ENCODE measurements at regions not wholly inside any gene's neighbourhood (a gene's known extent, or its start where the extent isn't known, plus 50 kb on each side); places are given as distances from the start of the nearest gene placed in this dataset.
A peak's percentile ranks its signal among the peaks of the same experiment; 100 is the strongest.

GRCh38 chr9:107759823-107760166, 270.2 kb upstream of the KLF4 start:
- DNase-seq: no peak

DNA sequence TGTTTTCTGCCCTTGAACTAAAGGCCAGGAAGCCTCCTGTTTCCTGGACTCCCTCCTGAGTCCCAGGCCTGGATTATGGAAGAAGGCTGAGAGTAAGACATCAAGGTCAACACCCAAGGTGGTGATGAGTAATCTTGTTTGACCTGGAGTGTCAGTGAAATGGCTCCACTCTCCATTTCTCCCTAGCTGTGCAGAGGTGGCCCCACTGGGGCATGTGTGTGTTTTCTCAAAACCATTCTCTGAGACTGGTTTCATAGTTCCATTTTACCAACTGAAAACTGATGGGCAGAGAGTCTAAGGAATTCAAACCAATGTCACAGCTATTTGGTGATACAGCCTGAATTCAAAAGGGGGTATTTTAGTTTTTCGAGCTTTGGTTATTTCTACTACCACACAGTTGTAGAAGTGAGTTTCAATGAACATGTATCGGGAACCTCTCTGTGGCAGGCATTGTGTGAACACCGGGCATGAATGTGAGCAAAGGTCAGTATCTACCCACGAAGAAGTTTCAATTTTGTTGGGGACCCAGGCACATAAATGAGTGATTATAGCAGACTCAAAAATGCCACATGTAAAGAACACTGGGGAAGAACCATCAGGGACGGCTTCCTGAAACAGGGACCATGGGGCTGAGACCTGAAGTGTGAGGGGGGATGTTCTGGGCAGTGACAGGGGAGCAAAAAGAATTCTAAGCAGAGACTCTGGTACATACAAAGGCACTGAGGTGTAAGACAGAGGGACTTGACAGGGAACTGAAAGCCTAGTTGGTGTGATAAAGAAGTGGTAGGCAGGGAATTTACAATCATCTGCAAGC, 269.6 kb upstream of the KLF4 start:
- no peak for DNase-seq

GRCh38 chr9:107756091-107756490, 266.5 kb upstream of the KLF4 start:
- DNase-seq: no peak

DNA sequence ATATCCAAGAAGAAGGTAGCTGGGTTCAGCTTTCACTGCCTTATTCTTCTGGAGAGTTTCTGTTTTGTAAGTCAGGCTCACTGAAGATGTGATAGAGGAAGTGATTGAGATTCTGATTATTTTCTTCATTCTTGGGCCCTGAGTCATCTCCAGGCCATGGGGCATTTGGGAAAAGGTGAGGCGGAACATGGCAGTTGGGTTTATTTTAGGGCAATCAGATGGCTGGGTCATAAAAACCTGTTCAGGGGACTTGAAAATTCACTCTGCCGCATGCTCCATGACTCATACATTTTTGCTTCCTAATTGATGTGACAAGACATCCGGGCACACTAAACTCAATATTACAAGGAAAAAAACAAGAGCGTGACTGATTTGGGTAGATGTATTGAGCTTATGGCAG, 265.7 kb upstream of the KLF4 start:
- no peak for DNase-seq

- no peak for DNase-seq
These were observed 262.1 kb upstream of the KLF4 start for GRCh38 chr9:107751567-107752210.

- no peak for DNase-seq
These were observed 261.4 kb upstream of the KLF4 start for GRCh38 chr9:107750741-107751566.

- no peak for DNase-seq
These were observed 260.3 kb upstream of the KLF4 start for GRCh38 chr9:107749787-107750444.

DNA sequence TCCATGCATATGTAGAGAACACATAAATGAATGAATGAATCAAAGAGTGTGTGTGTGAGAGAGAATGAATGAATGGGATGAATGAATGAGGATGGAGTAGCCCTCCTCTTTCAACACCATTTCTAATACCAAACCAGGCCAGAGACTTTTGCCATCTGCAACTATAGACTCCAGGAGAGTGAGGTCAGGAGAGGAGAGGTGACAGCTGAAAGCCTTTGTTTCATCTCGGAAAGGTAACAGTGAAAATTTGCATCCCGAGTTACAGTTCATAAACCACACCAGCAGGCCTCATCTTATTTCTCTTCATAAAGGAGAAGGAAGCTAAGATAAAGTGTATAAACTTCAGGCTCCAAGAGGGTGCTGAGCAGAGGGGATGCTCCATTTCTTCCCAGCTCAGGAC, 255.3 kb upstream of the KLF4 start:
- no peak for DNase-seq

GRCh38 chr9:107742531-107743309, 253.2 kb upstream of the KLF4 start:
- DNase-seq: no peak

- no peak for DNase-seq
These were observed 250.8 kb upstream of the KLF4 start for GRCh38 chr9:107740088-107740980.

DNA sequence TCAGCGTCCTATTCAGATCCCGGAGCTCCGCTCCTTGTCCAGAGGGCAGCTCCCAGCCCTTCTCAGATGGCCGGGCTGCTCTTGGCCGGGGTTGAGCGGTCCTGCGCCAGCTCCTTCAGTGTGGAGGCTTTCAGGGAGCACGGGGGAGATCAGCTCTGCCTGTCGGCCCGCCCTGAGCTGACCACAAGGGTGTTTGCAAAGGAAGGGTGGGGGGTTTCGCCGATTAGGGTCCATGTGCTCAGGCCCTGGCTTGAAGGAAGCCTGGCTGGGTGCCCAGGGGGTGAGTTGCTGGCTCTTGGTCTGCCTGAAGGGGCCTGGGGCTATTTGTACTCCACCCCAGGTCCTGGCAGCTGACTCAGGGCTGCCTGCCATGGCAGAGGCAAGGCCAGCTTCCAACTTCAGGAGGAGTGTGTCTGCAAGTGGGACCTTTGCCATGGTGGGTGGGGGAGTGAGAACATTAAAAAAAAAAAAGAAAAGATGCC, 250.1 kb upstream of the KLF4 start:
- DNase-seq: no peak

GRCh38 chr9:107738789-107739188, 249.2 kb upstream of the KLF4 start:
- no peak for DNase-seq

DNA sequence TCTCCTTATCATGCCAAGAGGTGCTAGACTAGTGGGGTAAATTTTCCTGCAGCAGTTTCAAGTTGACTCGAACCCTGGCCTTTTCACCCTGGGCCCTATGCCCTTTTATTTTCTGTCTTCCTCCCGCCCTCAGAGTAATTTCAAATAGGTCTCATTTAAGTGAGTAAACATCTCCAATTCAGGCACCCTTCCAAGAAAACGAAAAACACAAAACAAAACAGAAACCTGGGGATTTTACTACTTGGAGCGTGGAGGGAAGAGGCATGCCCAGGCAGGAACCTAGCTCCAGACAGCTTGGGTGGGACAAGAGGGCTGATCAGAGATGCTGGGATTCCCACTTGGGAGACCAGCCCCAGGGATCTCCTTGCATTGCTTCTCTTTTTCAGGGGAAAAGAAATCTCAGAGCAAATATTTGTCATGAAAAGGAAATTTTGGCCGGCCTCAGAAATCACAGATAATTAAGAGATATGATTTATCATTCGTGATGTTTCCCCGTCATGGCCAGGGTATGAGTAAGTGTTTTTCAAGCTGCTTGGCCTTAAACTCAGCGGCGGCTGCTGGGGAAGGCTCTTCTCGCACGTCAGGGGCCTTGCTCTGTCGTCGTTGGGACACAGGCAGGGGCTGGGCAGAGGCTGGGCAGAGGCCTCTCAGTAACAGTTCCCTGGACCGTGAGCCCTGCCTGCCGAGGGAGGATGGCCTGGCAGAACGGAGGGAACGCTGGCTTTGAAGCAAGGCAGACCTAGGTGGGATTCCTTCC, 248.6 kb upstream of the KLF4 start:
- DNase-seq: peak; percentile 59

- DNase-seq: no peak
These were observed 248.0 kb upstream of the KLF4 start for GRCh38 chr9:107737610-107737986.

DNA sequence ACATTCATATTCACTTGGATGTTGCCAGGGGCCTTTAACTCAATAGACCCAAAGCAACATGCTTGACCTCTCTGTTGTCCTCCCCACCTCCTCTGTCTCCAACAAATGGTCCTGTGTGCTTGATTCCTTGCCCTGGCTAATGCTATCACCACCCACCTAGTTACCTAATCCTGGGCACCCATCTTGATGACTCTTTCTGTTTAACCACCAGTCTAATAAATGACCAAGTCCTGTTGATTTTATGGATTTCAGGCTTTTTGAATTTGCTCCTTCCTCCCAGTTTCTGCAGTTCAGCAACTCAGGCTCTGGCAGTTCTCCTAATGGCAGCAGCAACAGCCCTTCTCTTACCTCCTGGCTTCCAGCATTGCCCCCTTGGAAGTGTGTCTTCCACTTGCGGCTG, 246.3 kb upstream of the KLF4 start:
- no peak for DNase-seq

DNA sequence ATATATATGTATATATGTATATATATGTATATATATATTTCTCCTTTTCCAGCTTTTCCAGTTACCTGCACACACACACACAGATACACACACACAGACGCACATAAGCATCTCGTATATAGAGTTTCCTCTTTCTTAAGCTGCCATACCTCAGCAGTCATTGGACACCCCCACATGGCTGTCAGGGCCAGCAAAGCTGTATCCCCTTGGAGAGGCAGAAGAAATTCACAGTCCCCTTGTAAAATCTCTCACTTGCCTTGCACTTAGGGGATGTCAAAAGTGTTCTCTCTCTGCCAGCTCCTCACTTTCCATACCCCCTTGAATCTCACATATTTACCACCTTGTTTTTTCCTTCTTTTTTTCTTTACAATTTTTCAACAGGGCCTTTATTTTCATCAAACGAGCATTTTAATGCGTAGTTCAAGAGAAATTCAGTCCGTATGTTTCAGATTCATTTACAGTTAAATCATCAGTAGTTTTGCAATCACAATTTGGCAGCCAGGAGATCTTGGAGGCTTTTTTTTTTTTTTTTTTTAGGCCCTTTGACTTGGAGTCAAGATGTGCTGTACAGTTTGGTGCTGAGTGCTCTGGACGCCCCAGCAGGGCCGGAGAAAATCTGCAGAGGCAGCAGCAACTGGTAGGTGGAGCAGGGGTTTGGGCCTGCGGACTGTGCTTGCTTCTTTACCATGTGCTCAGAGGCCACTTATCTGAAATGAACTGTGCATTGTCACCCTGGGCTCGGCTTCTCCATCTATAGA, 244.9 kb upstream of the KLF4 start:
- DNase-seq: no peak

DNA sequence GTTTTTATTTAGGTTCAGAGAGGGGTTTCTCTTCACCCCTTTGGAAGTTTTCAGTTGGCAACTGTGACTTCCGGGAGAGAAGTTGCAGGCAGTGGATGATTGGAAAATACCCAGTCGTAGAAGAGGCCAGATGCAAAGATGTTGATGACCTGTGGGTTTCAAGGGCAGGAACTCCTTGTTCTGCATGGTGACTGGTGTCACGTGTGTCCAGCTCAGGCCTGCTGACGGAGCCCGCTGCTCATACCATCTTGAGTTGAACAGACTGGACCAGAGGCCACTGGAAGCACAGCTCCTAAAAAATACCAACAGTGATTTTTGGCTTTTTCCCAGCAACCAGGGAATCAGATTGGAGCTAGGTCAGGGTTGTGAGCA, 243.9 kb upstream of the KLF4 start:
- DNase-seq: no peak

DNA sequence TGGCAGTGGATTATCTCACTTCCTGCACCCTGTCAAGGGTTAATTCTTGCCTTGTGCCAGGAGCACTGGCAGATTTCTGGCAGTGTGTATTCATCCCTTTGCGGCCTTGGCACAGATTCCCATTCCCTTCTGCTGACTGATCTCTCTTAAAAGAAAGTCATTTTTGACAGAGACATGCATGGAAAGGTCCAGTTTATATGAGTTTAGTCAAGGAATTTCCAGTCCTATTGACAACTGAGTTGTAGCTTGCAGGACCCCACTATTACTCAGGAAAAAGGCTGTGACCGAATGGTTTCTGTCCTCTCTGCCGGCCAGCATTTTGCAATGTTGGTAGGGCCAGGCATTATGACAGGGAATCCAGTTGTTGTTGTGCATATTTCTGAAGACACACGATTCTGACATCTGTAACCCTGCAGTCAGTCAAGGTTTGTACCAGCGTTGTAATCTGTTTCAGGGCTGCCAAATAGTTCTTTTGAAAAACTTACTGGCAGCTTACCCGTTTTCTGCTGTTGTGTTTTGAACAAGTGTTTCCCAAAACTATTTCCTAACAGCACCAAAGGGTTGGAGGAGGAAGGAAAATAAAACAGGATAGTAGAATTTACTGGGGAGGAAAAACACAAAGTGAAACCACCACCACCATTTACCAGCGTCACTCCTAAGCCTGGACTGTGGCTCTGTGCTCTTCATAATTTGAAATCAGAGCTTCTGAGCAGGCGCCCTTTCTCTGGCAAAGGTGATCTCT, 243.4 kb upstream of the KLF4 start:
- DNase-seq: no peak

GRCh38 chr9:107731115-107731762, 241.7 kb upstream of the KLF4 start:
- DNase-seq: no peak

All from NCI-H345 (cell line).